Effector CD8-positive, alpha-beta T cell (primary cell): ENCODE measurements at regions not wholly inside any gene's neighbourhood (a gene's known extent, or its start where the extent isn't known, plus 50 kb on each side); places are given as distances from the start of the nearest gene placed in this dataset.

Source experiments
- DNase-seq: peaks from one replicate; lab custom pipeline; 2025; lab: John Stamatoyannopoulos, UW

DNA sequence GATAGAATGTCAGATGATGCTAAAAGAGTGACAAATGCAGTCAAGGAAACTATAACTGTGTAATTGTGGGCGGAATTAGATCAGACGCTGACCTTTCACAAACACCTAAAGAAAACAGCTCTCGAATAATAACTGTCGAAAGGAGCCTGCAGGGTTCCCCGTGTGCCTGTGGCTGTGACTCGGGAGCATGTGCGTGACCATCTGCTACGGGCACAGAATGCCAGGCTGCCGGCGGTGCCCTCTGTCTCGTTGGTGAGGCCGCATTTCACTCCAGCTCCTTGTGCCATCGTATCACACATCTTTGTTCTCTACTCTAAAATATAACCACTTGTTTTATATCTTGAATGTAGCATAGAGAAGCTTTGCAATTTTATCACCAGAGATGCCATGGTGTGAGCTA is 267.8 kb upstream of the FMN2 start:
- no peak for DNase-seq

DNA sequence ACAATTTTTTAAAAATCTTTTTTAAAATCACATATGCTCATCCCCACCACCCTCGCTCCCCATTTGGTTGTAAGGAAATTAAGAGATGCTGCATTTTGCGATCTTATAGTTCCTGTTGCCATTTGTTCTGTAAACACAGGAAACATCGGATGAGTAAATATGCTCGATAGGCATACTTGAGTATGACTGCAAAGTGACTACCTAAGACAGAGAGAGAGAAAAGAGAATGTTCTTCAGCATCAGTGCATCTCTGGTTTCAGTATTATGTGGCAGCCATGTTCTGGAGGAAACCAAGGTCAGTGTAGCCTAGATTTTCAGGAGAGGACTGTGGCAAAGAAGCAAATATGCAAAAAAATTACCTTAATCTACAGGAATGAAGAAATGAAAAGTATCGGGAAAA is 265.5 kb upstream of the FMN2 start:
- DNase-seq: no peak

DNA sequence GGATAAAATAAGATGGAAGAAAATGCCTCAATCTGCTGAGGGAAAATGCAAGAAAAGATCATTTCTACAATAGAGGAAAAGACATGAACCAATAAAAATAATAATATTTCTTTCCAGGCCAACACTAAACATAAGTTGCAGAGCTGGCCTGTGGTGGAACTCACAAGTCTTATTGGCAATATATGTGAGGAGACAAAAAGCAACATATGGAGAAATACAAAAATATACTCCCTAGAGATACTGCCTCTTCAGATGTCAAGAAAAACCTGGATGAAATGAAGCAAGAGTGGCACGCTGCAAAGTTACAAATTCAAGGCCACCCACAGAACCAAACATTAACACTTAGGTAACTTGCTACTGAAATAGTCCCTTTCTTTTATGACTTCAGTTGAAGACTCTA is 264.9 kb upstream of the FMN2 start:
- no peak for DNase-seq

DNA sequence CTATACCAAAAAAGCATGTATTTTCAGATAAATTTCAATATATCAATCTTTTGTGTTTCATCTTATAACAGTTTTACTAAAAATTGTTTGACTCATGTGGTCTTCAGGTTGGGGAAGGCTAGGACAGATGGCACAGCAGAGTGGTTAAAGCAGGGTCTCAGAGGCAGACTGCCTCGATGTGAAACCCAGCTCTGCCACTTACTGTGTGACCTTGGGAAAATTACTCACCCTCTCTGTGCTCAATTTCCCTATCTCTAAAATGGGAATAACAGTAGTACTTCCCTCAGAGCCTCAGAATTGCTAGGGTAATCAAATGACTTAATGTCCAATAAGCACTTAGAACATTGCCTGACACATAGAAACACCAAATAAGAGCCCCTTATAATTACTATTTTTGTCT is 262.1 kb upstream of the FMN2 start:
- DNase-seq: no peak

DNA sequence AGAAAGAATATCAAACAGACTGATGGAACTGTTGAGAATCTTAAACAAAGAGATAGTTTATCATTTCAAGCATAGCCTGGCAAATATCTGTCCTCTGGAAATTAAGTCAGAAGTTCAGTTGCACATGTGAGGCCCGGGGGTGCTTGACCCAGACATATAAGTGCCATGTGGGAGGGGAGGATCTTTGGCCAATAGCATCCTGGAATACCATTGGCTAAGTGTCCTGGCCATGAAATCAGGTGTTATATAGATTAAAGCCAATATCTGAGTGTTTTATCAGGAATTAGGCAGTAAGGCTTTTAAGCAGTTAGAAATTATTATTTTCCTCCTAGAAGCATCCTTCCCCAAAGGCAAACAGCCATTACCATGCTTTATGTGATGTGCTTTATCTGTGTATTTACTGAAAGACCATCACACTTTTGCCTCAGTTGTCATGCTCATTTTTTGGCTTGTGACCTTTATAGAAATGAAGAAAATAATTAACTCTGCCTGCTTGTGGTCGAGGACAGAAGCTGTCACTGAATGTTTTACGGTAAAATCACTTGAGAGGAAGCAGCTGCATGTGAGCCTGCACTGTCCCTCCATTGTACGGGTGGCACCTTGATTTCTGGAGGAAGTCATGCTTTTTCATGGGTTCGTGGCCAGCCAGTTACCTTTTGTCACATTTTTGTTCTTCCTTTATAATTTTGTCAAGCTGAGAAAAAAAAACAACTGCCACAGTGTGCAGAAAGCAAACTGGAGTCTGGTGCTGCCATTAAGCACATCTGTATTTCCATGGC is 259.9 kb upstream of the FMN2 start:
- no peak for DNase-seq

DNA sequence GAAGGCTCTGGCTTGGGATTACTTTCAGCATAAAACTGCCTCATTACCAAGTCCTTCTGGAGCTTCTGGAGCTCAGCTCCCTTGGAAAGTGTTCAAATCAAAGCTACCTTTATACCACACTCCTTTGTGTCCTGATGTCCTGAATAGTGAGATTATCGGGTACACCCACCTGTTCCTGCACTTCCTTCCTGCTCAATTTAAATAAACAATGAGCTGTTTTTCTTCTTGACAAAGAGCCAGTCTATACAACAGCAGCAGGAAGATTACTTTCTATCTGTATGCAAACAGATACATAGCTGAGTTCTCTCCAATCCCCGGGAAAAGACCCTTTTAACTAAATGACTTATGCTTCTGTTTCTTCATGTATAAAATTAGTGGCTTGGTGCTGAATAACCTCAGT is 258.0 kb upstream of the FMN2 start:
- DNase-seq: no peak

DNA sequence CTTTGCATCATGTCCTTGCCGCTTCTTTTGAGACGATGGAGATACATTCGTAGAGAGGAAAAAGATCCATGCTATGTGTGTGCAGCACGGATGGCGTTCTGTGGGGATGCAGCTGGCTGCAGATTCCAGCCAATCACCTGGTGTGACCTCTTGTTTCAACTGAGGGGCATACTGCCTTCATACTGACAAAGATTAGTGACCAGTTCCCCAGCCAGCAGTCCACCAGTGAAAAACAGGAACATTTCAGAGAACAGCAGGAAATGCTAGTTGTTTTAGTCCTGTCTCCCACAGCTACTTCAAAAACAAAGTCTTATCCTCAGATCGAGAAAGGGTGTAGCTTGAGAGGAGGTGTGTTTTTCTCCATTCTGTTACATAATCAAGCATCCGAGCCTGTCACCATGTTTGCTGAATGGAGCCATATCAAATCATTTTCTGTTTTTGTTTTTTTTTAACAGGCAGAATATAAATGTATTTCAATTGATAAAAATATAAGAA is 255.7 kb upstream of the FMN2 start:
- no peak for DNase-seq

DNA sequence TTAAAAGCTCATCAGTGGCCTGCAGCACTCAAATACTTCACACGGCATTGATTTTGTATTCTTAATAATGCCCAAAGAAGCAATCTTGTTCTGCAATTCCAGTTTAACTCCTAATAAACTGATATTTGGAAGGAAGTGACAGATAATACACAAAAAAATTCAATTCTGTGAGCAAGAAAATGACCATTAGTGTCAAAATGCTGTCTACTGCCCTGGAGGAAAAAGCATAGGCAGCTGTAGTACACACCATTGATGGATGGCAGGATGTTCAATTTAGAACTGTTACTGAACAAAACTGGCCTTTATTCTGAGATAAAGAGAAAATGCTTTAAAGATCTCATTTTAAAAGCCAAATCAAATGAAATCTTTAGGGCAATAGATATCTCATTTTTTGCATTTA is 251.3 kb upstream of the FMN2 start:
- no peak for DNase-seq

DNA sequence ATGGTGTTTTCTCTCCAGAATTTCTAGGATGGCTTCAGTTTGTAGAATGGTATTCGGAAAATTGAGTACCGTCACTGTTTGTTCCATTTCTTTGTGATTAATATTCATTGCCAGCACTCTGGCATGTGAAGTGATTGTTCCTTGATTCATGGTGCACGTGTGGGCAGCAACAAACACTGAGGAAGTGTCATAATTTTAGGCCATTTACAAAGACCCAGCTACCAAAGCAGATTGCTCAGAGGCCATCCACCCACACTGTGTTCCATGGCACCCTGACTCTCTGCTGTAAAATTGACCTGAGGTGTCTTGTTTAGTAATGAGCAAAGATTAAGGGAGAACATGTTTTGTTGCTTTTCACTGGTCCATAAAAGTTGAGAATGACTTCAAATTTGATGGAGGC is 250.9 kb upstream of the FMN2 start:
- DNase-seq: no peak

DNA sequence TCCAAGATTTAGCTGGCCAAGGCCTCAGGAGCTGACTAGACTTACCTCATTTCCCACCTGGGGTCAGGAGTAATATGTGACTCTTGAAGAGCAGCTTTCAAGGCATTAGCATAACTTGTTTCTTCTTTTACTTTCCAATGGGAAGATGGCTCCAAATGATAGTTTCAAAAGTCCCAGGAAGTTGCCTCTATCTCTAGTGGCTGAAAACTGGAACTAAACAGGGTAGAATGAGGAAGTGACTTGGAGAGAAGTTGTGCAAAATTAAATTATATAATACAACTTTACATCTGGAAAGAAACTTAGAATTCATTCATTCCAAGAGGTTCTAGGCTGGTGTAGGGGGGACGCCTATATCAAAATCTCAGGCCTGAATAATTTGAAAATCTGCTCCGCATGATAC is 250.1 kb upstream of the FMN2 start:
- no peak for DNase-seq

DNA sequence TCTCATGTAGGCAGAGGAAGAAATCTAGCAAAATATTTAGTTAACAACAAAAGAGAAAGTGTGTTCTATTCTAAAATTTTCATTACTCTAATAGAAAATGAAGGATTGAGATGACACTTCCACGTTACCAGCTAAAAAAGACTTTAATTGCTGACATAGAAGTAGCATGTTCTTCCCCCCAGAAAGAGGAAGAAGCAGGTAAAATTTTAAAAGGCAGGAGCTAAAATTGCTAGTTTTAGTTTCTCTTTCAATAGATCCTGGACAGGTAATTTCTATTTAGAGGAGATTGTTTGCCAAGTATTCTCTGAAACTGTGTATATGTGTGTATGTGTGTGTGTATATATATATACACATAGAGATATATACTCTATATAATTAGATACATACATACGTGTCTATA is 248.1 kb upstream of the FMN2 start:
- DNase-seq: no peak

DNA sequence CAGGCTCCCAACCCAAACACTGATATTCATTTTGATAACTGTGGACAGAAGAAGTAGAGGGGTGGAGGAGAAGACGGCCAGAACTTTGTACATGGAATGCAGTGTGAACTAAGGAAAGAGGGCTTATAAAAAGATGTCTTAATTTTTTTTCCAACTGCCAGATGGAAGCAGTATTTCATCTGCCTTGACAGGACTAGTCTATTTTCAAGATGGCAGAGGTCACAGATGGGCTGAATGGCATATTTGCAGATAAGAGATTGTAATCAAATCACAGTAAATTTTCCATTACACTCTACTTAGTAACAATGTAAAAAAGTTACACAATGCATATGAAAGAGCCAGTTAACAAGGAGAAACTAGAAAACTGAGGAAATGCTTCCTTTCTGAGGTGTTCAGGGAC is 246.8 kb upstream of the FMN2 start:
- DNase-seq: no peak

DNA sequence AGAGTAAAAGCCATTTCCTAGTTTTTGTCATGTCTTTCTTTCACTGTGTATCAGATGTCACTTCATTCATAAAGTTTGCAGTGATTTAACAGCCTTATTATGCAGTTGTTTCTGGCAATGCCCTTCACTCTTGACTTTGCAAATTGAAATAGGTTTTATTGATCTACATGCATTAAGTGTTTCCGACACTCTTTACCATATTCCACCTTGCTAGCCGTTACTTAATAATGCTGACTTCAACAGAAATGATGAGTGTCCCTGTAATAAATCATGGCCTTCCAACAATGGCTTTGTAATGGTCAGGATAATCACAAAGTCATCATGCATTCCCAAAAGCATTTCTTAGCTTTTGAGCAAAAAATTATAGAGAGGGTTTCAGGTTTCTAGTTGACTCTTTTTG is 236.8 kb upstream of the FMN2 start:
- no peak for DNase-seq

DNA sequence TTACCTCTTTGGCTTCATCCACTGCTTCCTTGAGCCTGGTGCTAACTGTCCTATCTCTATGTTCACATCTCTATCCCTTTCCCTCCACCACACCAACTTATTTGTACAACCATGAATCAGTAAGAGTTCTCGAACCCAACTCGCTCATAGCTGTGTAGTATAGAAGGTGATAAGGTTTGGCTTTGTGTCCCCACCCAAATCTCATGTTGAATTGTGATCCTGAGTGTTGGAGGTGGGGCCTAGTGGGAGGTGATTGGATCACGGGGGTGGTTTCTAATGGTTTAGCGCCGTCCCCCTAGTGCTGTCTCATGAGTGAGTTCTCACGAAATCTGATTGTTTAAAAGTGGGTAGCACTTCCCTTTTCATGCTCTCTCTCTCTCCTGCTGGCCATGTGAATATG is 235.6 kb upstream of the FMN2 start:
- no peak for DNase-seq

DNA sequence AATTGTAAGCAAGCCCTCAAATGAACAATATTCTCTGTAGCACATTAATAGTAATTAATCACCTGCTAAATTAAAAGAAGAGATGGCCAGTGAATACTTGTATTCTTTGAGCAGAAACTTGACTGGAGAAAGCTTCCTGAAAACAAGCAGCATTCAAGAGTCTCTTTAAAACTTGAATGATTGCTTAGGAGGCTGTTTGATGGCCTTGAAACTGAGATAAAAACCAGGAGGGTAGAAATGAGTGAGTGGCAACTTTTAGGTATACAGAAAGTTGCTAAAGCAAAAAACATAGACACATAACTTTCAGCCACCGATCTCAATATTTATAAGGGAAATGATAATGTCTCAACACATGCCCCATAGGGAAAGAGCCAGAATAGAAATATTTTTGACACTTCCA is 234.8 kb upstream of the FMN2 start:
- DNase-seq: no peak

DNA sequence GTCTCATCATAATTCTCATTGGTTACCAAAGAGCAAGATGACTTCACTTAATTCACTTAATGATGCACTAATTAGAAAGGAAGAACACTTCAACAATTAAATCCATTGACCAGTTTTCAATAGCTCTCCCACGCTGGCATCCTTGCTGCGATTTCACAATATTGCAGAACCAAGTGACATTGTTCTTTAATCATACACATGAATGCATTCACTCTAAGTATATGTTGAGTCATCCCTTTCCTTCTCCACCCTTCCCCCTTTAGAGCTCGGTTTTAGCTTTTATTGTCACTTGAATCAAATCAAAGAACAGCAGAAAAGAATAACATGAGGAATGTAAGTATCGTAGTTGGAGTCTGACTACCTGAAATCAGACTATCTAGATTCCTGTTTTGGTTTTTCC is 233.6 kb upstream of the FMN2 start:
- no peak for DNase-seq

DNA sequence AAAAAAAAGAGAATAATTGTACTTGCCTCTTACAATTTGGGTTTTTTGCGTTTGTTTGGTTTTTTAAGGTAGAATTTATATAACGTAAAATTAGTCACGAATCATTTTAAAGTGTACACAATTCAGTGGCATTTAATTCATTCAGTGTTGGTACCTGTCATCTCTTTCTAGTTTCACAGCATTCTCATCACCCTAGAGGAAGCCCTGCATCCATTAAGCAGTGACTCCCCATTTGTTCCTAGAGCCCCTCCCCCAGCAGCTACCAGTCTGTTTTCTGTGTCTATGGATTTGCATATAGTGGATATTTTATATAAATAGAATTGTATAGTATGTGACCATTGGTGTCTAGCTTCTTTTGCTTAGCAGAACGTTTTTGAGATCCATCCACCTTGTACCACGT is 233.2 kb upstream of the FMN2 start:
- no peak for DNase-seq

DNA sequence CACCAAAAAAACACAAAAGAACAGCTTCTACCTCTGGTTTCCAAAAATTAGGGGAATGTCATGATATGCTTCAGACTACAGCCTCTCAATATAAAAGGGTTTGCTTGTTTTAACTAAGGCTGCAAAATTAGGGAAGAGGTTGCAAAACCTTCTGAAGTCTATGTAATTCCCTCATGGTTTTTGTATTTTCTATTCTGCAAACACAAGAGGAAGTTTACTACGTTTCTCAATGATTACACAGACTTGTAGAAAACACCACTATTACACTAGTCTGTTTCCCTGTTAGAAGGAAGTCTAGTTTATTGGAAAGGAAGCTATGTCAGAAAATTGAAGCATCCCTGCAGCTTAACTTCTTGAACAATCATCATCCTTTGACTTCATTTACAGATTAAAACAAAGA is 229.7 kb upstream of the FMN2 start:
- no peak for DNase-seq

DNA sequence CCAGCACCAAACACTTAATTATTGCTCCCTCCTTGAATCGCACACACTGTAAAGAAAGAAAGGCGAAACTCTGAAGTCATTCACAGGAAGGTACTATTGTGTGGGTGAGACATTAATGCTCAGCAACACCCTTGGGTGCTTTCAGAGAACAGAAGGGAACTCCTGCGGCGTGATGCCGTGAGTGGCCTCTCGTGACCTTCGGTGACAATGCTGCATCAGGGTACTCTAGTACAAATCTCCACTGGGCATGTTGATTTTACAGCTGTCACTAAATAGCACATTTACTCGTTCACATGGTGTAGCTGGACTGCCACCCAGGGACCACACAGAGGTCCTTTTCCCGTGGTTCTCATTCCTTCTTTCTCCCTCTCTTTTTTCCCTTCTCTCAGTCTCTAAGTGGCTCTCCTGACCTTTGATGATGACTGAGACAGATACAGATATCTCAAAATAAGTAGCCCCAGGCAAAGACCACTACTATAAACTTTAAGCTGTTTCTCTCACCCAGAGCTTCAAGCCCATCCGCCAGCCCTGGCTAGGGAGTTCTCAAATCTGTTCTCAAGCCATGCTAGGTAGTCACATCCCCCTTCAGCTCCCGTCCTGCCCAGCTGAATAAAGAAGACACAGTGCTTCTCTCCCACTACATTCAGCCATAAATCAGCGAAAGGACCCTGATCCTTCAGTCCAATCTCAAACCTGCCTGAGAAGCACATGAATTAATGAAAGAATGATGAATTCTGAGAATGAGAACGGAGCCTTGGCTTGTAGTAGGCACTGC is 223.4 kb upstream of the FMN2 start:
- DNase-seq: no peak

DNA sequence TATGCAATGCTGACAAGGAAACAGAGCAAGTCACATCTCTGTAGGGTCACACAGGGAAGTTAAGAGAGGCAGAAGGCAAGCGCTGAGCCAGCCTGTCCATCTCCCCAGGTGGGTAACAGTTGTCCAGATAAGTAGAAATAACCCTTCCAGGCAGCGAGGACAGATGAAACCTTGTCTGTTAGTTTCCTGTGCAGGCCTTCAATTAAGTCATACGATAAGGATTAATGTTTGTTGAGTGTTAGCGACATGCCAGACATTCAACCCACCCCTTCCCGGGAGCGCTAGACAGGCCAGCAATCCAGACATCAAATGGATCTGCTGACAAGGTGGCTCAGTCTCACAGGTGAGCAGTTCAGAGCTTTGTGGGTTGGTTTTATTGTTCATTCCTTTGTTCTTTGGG is 221.5 kb upstream of the FMN2 start:
- no peak for DNase-seq

DNA sequence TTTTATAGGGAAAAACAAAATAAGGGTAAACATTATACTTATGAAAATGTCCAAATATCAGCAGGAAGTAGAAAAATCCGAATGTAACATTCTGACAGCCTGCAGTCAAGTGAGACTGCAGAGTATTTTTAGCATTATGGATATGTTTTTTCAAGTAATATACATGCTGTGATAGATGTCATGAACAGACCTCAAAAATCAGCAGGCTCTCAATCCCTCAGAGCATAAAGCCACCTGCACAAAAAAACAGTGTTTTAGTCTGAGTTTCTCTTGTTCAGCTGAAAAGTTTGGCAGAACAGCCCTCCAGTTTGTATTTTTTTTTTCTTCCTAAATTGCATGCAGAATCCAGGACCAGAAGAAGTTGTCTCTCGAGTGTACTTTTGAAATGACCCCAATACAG is 219.1 kb upstream of the FMN2 start:
- no peak for DNase-seq

DNA sequence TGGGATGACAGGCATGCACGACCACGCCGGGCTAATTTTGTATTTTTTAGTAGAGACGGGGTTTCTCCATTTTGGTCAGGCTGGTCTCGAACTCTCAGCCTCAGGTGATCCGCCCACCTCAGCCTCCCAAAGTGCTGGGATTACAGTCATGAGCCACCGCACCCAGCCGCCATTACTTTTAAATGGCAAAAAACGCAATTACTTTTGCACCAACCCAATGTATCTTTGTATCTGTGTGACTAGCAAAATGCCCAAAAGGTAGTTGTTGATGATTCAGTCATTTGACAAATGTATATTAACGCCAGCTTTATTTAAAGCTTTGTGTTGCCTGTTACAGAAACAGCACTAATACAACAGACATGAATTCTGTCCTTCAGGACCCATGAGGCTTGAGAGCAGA is 216.9 kb upstream of the FMN2 start:
- no peak for DNase-seq

DNA sequence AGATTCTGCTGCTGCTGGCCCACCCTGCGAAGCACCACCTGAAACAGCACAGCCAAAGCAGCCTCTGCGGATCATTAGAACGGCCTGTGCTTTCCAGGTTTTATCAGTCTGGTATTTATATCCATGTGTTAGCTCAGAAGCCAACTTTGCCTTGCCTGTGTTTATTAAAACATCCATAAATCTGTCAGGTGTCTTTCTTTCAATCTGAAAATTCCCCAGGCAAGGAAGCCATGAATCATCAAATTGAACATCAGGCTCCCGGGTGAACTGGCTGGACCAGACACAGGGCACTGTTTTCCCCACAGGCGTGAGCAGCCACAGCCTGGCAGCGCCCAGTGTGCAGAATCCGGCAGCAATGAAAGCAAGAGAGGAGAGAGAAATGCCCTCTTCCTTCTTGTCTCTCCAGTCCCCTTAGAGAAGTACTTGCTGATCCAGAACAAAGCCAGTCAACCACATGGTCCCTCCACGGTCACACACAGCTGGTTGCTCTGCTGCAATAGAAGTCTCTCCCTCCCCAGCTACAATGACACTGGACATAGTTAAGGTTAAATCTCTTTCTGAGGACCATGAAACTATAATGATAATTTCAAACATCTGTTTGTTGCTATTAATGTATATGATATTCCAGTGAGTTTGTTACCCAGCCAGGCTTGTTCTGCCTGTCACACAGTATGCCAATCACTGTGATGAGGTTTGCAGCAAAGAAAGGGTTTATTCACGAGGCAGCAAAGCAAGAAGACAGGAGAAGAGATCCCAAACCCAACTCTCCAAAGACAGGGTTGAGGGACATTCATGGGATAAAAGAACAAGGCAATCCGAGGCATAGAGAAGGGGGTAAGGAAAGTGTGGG is 212.1 kb upstream of the FMN2 start:
- DNase-seq: no peak
